Calu3 (cell line): ENCODE measurements at regions not wholly inside any gene's neighbourhood (a gene's known extent, or its start where the extent isn't known, plus 50 kb on each side); places are given as distances from the start of the nearest gene placed in this dataset.
A peak's percentile ranks its signal among the peaks of the same experiment; 100 is the strongest.

Experiments
- BruUV-seq: library from RNA; stranded (reverse); fragments of 400-500 nt; replicated peaks from 2 replicates; lab custom pipeline; 2021; lab: Mats Ljungman, UMichigan
- CTCF ChIA-PET: fragments of 300-600 bp; sonication (Branson Sonifier 250); formaldehyde crosslinking; loops from one replicate; lab custom pipeline; 2022; ENCODE audit warnings: antibody characterized with exemption; lab: Charles Lee
- DNase-seq: peaks from one replicate; pipeline ENCODE4 v3.0.0; 2022
- H3K27ac Mint-ChIP-seq: one replicate; pipeline ENCODE4 v1.8.0; 2022; ENCODE audit warnings: mixed read lengths; ENCODE audit not compliant: unreplicated experiment
- H3K27me3 Mint-ChIP-seq: one replicate; pipeline ENCODE4 v1.8.0; 2022; ENCODE audit warnings: mixed read lengths; ENCODE audit not compliant: unreplicated experiment
- H3K36me3 Mint-ChIP-seq: one replicate; pipeline ENCODE4 v1.8.0; 2022; ENCODE audit warnings: mild to moderate bottlenecking, moderate library complexity, mixed read lengths; ENCODE audit not compliant: insufficient read depth, unreplicated experiment
- H3K4me1 Mint-ChIP-seq: one replicate; pipeline ENCODE4 v1.8.0; 2022; ENCODE audit warnings: mild to moderate bottlenecking, low read depth, mixed read lengths; ENCODE audit not compliant: unreplicated experiment
- H3K4me3 Mint-ChIP-seq: one replicate; pipeline ENCODE4 v1.8.0; 2022; ENCODE audit warnings: mild to moderate bottlenecking, low read depth, moderate library complexity, mixed read lengths; ENCODE audit not compliant: unreplicated experiment
- H3K9me3 Mint-ChIP-seq: one replicate; pipeline ENCODE4 v1.8.0; 2022; ENCODE audit warnings: low read depth, mixed read lengths; ENCODE audit not compliant: unreplicated experiment
- intact Hi-C: fragments of 100-400 bp; cut with micrococcal nuclease; formaldehyde crosslinking; loops from one replicate; pipeline ENCODE4 v1.10.0; 2022; ENCODE audit not compliant: unreplicated experiment
- TF ChIP-seq, protein P1 (sequence below): fragments of 200-600 bp; IDR thresholded peaks from one replicate; pipeline ENCODE4 v1.8.0; 2022; ENCODE audit warnings: antibody characterized with exemption; ENCODE audit not compliant: unreplicated experiment

DNA sequence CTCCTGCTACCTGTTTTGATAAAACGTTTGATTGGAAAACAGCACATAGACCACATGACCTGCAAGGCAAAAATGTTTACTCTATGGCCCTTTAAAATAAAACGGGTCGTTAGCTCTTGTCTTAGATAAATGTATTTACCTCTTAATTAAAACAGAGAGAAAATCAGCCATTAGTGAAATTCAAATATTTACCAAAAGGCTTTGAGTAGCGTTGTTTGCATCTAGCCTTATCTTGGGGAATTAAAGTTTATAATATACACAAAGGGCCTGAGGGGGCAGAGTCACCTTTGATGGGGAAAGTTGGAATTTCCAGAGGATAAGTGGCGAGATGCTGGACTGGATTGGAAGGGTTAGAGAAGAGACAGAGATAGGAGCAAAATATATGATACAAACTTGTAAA is 111.3 kb downstream of the FBXO4 start:
- intact Hi-C loops, result no loop called here
- no peak for DNase-seq
- BruUV-seq, result no TSS peak
- H3K27me3 Mint-ChIP-seq, result peaks cover 14% of the 10 kb centered on the region
- H3K4me1 Mint-ChIP-seq, result no peaks in the 10 kb centered on the region
- H3K36me3 Mint-ChIP-seq, result no peaks in the 10 kb centered on the region
- no peaks in the 10 kb centered on the region for H3K9me3 Mint-ChIP-seq
- CTCF ChIA-PET, result interaction anchor here (0.7 kb wide), 1 partner anchor 193 kb away, joined by 3 read pairs; no protein-coding TSS in a partner anchor
- TF ChIP-seq, protein P1, sequence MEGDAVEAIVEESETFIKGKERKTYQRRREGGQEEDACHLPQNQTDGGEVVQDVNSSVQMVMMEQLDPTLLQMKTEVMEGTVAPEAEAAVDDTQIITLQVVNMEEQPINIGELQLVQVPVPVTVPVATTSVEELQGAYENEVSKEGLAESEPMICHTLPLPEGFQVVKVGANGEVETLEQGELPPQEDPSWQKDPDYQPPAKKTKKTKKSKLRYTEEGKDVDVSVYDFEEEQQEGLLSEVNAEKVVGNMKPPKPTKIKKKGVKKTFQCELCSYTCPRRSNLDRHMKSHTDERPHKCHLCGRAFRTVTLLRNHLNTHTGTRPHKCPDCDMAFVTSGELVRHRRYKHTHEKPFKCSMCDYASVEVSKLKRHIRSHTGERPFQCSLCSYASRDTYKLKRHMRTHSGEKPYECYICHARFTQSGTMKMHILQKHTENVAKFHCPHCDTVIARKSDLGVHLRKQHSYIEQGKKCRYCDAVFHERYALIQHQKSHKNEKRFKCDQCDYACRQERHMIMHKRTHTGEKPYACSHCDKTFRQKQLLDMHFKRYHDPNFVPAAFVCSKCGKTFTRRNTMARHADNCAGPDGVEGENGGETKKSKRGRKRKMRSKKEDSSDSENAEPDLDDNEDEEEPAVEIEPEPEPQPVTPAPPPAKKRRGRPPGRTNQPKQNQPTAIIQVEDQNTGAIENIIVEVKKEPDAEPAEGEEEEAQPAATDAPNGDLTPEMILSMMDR, result no peak
- H3K27ac Mint-ChIP-seq, result no peak overlapping the region
- no peak overlapping the region for H3K4me3 Mint-ChIP-seq

DNA sequence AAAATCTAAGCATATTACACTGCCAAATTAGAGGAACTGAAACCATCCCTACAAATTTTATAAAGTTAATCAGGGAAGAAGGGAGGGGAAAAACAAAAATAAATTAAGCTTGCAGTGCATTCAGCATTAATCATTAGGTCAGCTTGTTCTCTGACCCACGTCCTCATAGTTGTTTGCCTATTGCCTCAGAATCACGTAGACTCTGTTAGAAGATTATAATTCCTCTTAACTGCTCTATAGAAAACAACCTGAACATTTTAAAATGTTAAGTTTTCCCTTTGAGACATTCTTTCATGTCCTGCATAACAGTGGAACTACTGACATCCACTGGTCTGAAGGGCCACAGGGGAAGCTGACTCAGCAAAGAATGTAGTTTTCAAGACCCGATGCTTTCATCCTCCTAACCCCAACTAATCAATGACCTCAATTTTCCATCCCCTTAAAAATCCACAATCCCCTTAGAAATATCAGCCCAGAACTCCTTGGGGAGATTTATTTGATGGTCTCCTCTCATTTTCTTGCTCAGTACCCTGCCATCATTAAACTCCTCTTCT is 112.4 kb downstream of the FBXO4 start:
- Mint-ChIP-seq H3K9me3 (no peaks in the 10 kb centered on the region), H3K4me3 (no peak overlapping the region), H3K4me1 (no peaks in the 10 kb centered on the region), H3K36me3 (no peaks in the 10 kb centered on the region), H3K27ac (no peak overlapping the region), H3K27me3 (peaks cover 14% of the 10 kb centered on the region)
- TF ChIP-seq, protein P1, result no peak
- BruUV-seq, result no TSS peak
- CTCF ChIA-PET, result no interaction called here
- intact Hi-C loops, result no loop called here
- no peak for DNase-seq

- Mint-ChIP-seq H3K36me3 (no peaks in the 10 kb centered on the region), H3K9me3 (peaks cover 3% of the 10 kb centered on the region), H3K27ac (no peak overlapping the region), H3K4me3 (no peak overlapping the region), H3K27me3 (peaks cover 12% of the 10 kb centered on the region), H3K4me1 (no peaks in the 10 kb centered on the region)
- DNase-seq, result no peak
- CTCF ChIA-PET, result no interaction called here
- intact Hi-C loops, result no loop called here
- no TSS peak for BruUV-seq
- TF ChIP-seq, protein P1, result no peak
Observed at GRCh38 chr5:42043400-42043799, 118.3 kb downstream of the FBXO4 start.

DNA sequence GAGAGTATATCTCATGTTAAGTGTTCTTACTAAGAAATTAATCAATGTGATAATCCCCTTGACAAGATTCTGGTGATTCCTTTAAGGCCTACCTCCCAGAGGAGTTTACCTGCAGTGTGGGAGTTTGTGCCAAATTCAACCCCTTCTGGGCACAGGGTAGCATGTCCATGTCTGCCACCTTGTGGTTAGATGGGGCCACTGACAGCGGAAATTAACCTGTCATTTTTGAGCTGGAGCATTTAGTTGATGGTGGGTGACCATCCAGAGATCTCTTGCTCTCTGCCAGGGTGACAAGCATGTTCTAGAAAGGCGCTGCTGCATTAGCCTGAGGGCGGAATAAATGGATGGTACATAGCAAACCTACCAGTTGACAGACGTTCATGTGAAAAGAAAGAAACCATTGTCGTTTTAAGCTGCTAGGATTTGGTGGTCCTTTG is 132.2 kb downstream of the FBXO4 start:
- intact Hi-C loops, result loop anchor here (1.0 to 10.0 kb wide), 3 partner anchors 52 to 828 kb away; no protein-coding TSS in a partner anchor
- no peak overlapping the region for H3K4me3 Mint-ChIP-seq
- TF ChIP-seq, protein P1, result peak; percentile 53
- no peak overlapping the region for H3K27ac Mint-ChIP-seq
- peak; percentile 66 for DNase-seq
- no peaks in the 10 kb centered on the region for H3K27me3 Mint-ChIP-seq
- peaks cover 8% of the 10 kb centered on the region for H3K4me1 Mint-ChIP-seq
- no peaks in the 10 kb centered on the region for H3K9me3 Mint-ChIP-seq
- CTCF ChIA-PET, result interaction anchor here (0.7 to 2.3 kb wide), 13 partner anchors 9 to 832 kb away, joined by 3 to 32 read pairs (median 4); partner anchors contain the start of gene RIMOC1
- no peaks in the 10 kb centered on the region for H3K36me3 Mint-ChIP-seq
- BruUV-seq, result no TSS peak
